GM21423 (cell line): ENCODE measurements at regions not wholly inside any gene's neighbourhood (a gene's known extent, or its start where the extent isn't known, plus 50 kb on each side); places are given as distances from the start of the nearest gene placed in this dataset.

Source experiments
- ATAC-seq: cut with Tn5 transposase; IDR thresholded peaks from one replicate; pipeline ENCODE4 v1.9.1; 2021; ENCODE audit warnings: mild to moderate bottlenecking, moderate library complexity; ENCODE audit not compliant: unreplicated experiment

DNA sequence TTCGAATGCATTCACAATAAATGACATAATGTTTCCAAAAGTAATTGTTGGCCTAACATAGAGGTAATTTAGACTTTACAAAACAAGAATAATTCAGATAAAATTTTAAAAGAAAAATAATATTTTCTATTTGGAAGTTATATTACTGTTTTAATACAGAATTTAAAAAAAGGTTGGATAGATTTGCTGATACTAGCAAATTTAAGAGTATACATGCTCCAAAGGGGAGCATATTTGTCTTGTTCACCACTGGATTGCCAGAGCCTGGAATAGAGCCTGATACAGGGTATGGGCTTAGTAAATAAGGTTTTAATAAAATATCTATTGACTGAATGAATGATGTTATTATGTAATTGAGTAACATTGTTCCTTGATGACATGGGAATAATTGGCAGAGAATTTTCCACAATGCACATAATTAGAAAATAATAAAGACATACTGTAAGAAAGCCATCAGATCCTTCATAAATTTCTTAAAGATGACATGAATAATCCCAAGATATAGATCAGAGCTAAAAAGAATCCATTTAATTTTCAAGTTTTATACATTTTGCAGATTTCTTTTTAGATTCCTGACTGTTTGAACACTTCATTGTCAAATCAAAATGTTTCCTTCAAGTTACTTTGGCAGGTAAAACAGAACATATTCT lies 305.3 kb downstream of the SLC6A15 start:
- ATAC-seq = no peak

DNA sequence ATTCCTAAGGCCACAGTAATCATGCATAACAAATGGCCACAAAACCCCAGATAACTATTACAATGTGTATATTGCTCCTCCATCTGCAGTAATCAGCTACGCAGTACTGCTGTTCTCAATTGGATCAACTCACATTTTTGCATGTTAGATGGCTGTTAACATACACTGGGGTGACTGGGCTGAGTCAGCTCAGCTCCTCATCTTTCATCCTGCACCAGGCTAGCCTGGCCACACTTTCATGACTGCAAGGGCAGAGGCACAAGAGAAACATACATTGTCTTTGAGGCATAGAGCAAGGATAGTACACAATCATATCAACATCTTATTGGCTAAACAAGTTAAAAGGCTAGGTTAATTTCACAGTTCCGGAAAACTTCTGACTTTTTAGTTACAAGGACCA lies 306.6 kb downstream of the SLC6A15 start:
- ATAC-seq = no peak

DNA sequence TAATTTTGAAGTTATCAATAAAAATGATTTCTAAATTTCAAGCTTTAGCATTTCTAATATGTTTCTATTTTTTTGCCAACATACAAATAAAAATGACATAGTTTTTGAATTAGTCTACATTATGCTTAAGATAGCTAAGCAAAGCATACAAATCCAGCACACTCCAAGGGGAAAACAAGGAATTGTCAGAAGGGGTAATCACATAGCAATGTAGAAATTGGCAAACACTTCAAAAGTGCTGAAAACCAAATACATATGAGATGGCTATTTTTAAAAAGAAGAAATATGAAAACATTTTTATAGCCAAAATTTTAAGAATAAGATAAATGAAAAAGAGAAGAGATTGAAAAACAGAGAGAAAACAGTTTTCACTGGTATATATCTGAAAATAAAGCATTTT lies 308.0 kb downstream of the SLC6A15 start:
- ATAC-seq = no peak

DNA sequence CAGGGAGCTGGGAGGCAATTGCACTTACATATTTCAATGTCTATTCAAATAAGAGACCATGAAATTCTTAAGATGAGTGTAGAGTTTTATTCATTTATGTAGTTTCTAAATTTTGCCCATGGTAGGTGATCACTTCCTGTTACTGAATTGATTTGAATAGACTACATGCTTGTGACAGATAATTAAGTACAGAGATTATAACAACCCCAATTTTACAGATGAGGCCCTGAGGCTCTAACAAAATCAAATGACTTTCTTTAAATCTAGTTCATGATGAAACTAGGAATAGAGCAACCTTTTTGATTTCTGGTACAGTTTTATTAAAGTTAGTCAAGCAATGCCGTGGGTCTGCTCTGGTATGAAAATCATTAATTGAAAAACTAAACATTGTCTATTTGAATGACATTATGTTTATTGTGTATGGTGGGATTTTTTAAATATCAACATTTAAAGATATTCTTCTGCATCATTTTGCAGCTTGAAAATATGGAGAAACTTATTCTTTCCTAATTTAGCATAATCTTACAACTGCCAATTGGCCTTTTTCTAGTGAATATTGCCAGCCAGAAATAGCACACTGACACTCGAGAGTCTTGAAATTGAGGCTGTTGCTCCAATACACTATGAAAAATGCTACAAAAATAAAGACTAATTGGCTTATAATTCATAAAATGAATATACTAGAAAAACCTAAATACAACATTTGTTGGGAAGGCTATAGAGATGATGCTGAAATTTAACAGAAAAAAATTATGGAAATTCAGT lies 308.9 kb downstream of the SLC6A15 start:
- no peak for ATAC-seq

DNA sequence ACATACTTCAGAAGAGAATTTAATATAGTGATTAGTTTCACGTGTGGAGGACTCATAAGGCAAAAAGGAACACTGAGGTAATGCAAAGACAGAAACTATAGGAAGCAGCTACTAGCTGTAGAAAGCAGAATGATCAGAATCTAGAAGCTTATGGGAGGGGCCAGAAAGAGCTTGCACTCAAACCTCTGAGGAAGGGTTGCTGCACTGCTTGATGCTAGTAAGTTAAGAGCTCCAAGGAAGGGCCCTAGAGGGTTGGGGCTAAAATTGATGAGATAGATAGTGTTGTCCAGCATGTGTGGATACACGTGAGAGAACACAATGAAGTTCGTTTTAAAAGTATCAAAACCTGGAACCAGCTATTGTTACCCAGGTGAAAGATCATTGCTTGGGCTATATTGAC lies 311.1 kb downstream of the SLC6A15 start:
- ATAC-seq = no peak

DNA sequence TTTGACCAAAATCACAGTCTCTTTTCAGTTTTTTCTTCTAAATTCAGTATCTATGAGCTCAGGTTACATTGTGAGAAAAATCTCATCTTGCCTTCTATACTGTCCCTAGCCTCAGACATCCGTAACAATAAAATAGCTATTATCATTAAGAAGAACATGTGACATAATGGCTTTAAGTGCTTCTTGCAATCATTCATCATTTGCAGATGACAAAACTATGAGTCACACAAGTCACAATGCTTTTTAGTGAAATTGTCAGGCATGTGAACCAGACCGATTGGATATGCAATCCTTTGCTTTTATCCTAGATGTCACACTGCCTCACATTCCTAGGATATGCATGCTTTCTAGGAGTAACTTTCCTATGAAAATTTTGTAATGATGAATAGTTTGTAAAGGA lies 313.1 kb downstream of the SLC6A15 start:
- ATAC-seq = no peak

DNA sequence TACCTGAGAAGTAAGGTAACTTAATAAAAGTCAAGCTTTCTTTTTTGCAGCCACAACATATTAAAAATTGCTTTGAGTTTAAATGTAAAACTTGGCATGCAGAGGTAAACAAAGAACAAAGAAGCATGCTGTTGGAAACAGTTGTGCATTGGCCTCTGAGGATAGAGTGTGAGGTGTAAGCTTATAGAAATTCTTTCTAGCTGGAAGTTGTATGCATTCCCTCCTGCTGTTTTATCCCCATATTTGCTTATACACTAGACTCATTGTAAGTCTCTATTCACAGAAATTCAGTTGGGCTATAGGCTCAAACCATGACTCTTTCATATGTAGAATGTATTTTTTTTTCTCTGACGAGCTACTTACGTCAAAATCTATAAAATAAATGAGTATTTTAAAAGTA lies 316.3 kb downstream of the SLC6A15 start:
- no peak for ATAC-seq

DNA sequence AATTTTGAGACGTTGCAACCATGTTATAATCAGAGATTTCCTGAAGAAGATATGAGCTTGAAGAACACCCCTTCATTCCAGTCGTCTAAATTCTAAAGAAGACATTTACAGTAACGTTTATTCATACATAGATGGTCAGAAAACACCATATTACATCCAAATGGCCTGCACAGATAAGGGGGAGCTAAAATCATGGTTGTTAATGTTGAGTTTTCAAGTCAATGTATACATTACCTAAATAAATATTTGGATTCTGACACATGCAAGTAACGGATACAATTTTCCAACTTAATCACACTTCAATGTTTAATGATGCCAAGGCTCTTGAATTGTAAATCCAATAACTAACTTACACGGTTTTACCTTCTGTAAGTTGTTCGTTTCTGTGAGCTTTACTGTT lies 318.4 kb downstream of the SLC6A15 start:
- ATAC-seq = no peak

DNA sequence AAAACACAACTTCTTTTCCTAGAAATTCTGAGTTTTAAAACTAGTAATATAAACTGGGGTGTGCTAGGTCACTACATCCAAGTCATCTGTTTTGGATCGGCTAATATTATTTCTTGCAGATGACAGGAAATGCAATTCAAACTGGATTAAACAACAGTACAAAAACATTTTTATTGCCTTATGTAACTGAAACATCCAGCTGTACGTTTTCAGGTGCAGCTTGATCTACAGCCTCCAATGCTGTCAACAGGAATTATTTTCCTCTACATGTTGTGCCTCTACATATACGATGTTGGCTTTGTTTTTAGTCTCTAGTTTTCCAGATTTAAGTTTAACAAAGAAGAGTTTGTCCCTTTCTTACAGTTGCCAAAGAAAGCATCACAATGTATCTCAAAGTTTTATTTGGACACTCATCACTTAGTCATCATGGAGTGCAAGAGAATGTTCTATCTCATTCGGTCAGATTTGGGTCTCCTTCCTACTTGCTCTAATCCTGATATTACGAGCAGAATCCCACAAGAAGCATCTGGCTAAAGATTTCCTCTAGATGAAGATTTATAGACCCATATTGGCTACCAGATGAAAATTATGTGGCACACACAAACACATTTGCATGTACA lies 326.7 kb downstream of the SLC6A15 start:
- no peak for ATAC-seq

DNA sequence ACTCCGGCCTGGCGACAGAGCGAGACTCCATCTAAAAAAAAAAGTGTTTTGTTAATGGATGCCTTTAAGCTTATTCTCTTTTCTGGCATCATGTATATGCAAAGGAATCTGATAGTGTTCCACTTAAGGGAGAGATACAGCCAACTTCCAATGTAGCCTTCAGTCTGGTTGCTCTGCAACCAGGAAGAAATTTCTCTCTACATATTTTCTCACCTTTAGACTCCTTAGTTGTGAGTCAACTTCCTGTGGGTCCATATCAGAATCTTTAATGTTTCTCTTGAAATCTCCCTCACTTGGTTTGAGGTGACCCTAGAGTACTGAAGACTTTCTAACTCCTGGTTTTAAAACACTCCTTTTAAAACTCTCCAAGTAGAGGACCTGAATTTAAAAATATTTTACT lies 340.4 kb downstream of the SLC6A15 start:
- no peak for ATAC-seq

DNA sequence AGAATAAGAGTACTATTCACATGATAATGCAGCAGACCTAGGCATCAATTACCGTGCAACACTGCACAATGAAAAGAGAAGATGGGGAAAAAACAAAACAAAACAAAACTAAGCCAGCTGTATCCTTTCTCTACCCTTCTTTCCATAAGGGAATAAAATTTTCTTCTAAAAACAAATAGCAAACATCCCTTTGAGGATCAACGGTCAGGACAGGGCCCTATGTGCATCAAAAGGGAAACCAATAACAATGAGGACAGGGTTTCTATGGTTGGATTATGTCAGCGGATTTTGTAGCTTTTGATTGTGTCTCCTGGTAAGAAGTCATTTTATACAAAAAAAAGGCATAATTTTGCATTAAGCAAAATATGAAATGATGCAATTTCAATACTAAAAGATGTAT lies 350.3 kb downstream of the SLC6A15 start:
- no peak for ATAC-seq

DNA sequence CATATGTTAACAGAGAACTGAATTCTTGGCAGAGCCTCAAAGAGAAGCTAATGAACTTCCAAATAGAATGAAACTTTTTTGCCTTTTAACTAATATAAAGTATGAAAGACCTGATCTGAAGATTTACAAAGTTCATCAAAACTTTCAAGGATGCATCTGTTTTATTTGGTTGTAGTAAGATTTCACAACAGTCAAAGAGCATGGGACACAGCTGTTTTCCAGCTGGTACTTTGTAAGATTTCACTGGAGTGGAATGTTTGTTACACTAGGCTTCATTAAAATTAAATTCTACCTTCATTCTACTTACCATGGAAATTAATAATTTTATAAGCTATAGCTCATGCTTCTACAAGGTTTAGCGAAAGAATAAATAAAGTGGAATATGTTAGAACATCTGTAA lies 351.2 kb downstream of the SLC6A15 start:
- no peak for ATAC-seq

DNA sequence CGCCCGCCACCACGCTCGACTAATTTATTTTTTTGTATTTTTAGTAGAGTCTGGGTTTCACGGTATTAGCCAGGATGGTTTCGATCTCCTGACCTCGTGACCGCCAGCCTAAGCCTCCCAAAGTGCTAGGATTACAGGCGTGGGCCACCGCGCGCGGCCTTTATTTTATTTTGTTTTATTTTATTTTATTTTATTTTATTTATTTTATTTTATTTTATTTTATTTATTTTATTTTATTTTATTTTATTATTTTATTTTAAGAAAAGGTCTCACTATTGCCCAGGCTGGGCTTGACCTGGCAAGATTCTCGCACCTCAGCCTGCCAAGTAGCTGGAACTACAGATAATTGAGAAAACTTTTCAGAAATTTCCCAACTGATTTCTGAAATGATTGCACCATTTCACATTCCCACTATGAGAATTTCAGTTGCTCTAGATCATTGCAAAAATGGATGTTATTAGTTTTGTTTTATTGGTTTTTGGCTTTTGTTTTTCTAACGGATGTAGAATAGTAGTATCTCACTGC lies 358.3 kb downstream of the SLC6A15 start:
- ATAC-seq = no peak

DNA sequence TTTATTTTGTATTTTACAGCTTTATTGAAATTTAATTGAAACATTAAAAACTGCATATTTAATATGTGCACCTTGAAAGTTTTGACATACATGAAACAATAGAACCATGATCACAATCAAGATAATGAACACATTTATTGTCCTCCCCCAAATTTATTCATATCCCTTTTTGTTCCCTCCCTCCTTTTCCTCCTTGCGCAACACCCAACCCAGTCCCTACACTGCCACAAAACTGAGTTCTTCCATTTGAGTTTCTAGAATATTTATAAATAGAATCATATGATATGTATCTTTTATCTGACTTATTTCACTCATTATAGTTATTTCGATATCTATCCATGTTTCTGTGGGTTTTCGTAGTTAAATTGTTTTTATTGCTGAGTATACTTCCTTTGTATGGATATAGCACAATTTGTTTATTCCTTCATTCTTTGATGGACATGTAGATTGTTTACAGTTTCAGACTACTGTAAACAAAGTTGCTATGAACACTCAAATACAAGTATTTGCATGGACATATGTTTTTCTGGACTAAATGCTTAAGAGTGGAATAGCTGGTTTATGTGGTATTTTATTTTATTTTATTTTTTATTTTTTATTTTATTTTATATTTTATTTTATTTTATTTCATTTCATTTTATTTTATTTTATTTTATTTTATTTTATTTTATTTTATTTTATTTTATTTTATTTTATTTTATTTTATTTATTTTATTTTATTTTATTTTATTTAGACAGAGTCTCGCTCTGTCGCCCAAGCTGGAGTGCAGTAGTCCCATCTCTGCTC lies 359.1 kb downstream of the SLC6A15 start:
- no peak for ATAC-seq

DNA sequence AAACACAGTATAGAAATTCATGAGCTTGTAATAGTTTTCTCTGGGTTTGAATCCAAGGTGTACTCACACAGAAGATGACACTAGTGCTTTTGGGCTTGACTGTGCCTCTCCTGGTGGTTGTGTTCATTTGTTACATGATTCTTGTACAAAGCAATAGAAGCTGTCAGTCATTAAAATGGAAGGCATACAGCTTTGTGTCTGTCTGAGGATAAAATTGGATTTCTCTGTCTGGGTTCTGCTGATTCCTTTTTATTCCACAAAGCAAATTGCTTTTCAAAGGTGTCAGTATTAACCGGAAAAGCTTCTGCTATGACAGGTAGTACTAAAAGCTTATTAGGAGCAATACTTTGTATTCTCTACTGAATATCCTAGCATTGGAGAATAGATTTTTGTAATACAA lies 361.2 kb downstream of the SLC6A15 start:
- ATAC-seq = no peak

DNA sequence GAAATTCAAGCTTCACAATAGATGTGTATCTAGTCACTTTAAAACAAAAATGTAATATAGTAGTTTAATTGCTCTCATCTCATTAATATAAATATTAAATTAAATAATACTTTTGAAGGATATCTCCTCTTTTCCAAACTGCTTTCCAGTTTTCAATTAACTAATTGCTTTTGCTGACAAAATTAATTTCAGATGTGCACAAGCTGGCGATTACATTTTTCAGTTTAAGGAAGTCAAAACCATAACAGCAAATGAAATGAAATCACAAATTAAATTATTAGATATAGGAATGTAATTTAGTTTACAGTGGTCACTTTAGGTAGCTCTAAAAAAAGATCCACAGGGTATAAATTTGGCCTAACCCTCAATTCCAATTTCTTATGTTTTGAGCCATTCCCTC lies 362.1 kb downstream of the SLC6A15 start:
- ATAC-seq = no peak

DNA sequence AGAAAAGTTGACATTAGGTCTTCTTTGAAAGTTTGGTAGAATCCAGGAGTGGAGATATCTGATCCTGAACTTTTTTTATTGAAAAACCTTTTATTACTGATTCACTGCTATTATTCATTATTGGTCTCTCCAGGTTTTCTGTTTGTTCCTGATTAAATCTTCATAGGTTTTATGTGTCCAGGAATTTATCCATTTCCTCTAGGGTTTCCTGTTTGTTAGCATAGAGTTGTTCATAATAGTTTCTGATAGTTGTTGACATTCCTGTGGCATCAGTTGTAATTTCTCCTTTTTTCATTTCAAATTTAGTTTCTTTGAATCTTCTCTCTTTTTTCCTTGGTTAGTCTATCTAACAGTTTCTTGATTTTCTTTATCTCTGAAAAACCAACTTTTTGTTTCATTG lies 370.3 kb downstream of the SLC6A15 start:
- ATAC-seq = no peak

DNA sequence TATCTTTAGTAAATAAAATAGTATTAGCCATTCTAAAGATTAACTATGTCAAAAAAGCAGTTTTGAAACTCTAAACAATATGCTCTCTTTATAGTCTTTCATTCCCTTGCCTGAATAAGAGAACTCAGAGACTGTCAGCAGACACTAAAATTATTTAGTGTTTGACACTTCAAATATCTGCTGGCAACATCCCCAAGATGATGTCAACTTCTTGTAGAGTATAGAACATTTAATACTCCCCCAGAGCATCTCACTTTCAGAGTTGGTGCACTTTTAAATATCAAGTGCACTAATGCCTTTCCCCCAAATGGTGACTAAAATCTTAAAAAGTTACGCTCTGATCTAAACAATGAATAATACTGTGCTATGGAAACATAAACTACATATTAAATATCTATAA lies 374.9 kb downstream of the SLC6A15 start:
- ATAC-seq = no peak

DNA sequence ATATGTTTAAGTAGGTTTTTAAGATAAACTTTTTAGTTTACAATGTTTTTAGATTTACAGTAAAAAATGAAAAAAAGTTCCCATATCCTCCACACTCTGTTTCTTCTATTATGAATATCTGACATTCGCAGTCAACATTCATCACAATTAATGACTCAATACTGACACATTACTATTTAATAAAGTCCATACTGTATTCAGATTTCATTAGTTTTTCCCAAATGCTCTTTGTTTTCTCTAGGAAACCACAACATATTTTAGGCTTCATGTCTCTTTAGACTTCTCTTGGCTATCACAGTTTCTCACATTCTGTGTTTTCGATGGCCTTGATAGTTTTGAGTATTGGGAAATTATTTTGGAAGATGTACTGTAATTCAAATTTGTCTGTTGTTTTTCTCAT lies 399.8 kb downstream of the SLC6A15 start:
- no peak for ATAC-seq

DNA sequence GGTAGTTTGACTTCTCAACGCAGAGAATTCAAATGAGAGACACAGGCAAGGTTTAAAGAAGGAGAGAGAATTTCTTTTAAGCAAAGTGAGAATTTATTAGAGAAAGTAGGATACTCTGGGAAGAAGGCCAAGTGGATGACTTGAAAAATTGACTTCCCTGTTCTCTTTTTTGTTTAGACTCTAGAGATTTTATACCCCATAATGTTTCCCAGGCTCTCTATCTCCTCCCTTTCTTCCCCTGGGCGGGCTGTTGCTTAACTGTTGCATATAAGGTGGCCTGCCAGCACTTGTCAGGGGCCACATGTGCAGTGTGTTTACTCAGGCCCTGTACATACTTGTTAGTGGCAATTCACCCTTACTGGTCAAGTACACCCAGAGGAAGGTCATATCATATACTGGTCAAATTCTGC lies 403.7 kb downstream of the SLC6A15 start:
- ATAC-seq = no peak
